ENCODE measurements at regions not wholly inside any gene's neighbourhood (a gene's known extent, or its start where the extent isn't known, plus 50 kb on each side); places are given as distances from the start of the nearest gene placed in this dataset.
"Not testable (repeated sequence)": the region's sequence is repeated elsewhere in the genome, so short reads cannot be mapped to it uniquely, and the experiment has no call there.

- H3K4me2 ChIP-seq (ENCODE audit: insufficient read depth, low read length) = no peak overlapping the region
- no peak for TF ChIP-seq CTCF (IDR thresholded peaks at IDR 0.05; ENCODE audit: borderline replicate concordance, extremely low read depth, low read length, poor library complexity, severe bottlenecking)
- TF ChIP-seq EZH2 (IDR thresholded peaks at IDR 0.05; ENCODE audit: borderline replicate concordance, low read depth, low read length, severe bottlenecking) = no peak
- no peak overlapping the region for H3K9ac ChIP-seq (ENCODE audit: low read depth, low read length)
- H3K27ac ChIP-seq (ENCODE audit: low read length) = no peak overlapping the region
- no peaks in the 10 kb centered on the region for H3K4me1 ChIP-seq (ENCODE audit: insufficient read depth, low read length)
- ATAC-seq (ENCODE audit: insufficient read depth, low read depth) = no peak
- H2AFZ ChIP-seq (ENCODE audit: low read depth, low read length) = no peak overlapping the region
- no peaks in the 10 kb centered on the region for H3K36me3 ChIP-seq (ENCODE audit: insufficient read depth, low read length)
- H4K20me1 ChIP-seq (ENCODE audit: insufficient read depth, low read length) = no peaks in the 10 kb centered on the region
- no peaks in the 10 kb centered on the region for H3K9me3 ChIP-seq (ENCODE audit: insufficient read depth, low read length, severe bottlenecking)
- DNase-seq = no peak
- no peak overlapping the region for H3K4me3 ChIP-seq (ENCODE audit: low read depth in 1 of 2, low read length in 2 of 2)
- no peaks in the 10 kb centered on the region for H3K79me2 ChIP-seq (ENCODE audit: insufficient read depth, low read length)
- no peaks in the 10 kb centered on the region for H3K27me3 ChIP-seq (ENCODE audit: insufficient read depth, low read length, poor library complexity)
Measured at GRCh38 chr1:73671530-73671929, 526.4 kb downstream of the LRRIQ3 start.

- not testable (repeated sequence) for H2AFZ ChIP-seq (ENCODE audit: low read depth, low read length); H3K27me3 ChIP-seq (ENCODE audit: insufficient read depth, low read length, poor library complexity); H3K4me3 ChIP-seq (ENCODE audit: low read depth in 1 of 2, low read length in 2 of 2); H3K9ac ChIP-seq (ENCODE audit: low read depth, low read length); H3K4me1 ChIP-seq (ENCODE audit: insufficient read depth, low read length); H3K4me2 ChIP-seq (ENCODE audit: insufficient read depth, low read length); H3K27ac ChIP-seq (ENCODE audit: low read length); H4K20me1 ChIP-seq (ENCODE audit: insufficient read depth, low read length); ATAC-seq (ENCODE audit: insufficient read depth, low read depth); H3K9me3 ChIP-seq (ENCODE audit: insufficient read depth, low read length, severe bottlenecking); DNase-seq; H3K36me3 ChIP-seq (ENCODE audit: insufficient read depth, low read length); H3K79me2 ChIP-seq (ENCODE audit: insufficient read depth, low read length)
Measured at GRCh38 chr1:73667959-73668358, 530.0 kb downstream of the LRRIQ3 start.

- Histone ChIP-seq H3K4me1 (ENCODE audit: insufficient read depth, low read length) (no peaks in the 10 kb centered on the region), H3K4me2 (ENCODE audit: insufficient read depth, low read length) (no peak overlapping the region), H3K4me3 (ENCODE audit: low read depth in 1 of 2, low read length in 2 of 2) (no peak overlapping the region), H3K9me3 (ENCODE audit: insufficient read depth, low read length, severe bottlenecking) (no peaks in the 10 kb centered on the region), H3K27me3 (ENCODE audit: insufficient read depth, low read length, poor library complexity) (no peaks in the 10 kb centered on the region), H3K79me2 (ENCODE audit: insufficient read depth, low read length) (no peaks in the 10 kb centered on the region), H3K36me3 (ENCODE audit: insufficient read depth, low read length) (no peaks in the 10 kb centered on the region), H3K9ac (ENCODE audit: low read depth, low read length) (no peak overlapping the region), H3K27ac (ENCODE audit: low read length) (no peak overlapping the region), H2AFZ (ENCODE audit: low read depth, low read length) (no peak overlapping the region), H4K20me1 (ENCODE audit: insufficient read depth, low read length) (no peaks in the 10 kb centered on the region)
- no peak for DNase-seq
- TF ChIP-seq EZH2 (IDR thresholded peaks at IDR 0.05; ENCODE audit: borderline replicate concordance, low read depth, low read length, severe bottlenecking) (no peak), CTCF (IDR thresholded peaks at IDR 0.05; ENCODE audit: borderline replicate concordance, extremely low read depth, low read length, poor library complexity, severe bottlenecking) (no peak)
- no peak for ATAC-seq (ENCODE audit: insufficient read depth, low read depth)
Measured at GRCh38 chr1:73662526-73662925, 535.5 kb downstream of the LRRIQ3 start.

GRCh38 chr1:73659136-73659535, 538.8 kb downstream of the LRRIQ3 start:
- H3K4me3 ChIP-seq (ENCODE audit: low read depth in 1 of 2, low read length in 2 of 2) = no peak overlapping the region
- no peak for TF ChIP-seq EZH2 (IDR thresholded peaks at IDR 0.05; ENCODE audit: borderline replicate concordance, low read depth, low read length, severe bottlenecking)
- no peaks in the 10 kb centered on the region for H4K20me1 ChIP-seq (ENCODE audit: insufficient read depth, low read length)
- H2AFZ ChIP-seq (ENCODE audit: low read depth, low read length) = no peak overlapping the region
- H3K9me3 ChIP-seq (ENCODE audit: insufficient read depth, low read length, severe bottlenecking) = no peaks in the 10 kb centered on the region
- no peaks in the 10 kb centered on the region for H3K4me1 ChIP-seq (ENCODE audit: insufficient read depth, low read length)
- no peak overlapping the region for H3K4me2 ChIP-seq (ENCODE audit: insufficient read depth, low read length)
- H3K36me3 ChIP-seq (ENCODE audit: insufficient read depth, low read length) = no peaks in the 10 kb centered on the region
- no peak overlapping the region for H3K9ac ChIP-seq (ENCODE audit: low read depth, low read length)
- H3K79me2 ChIP-seq (ENCODE audit: insufficient read depth, low read length) = no peaks in the 10 kb centered on the region
- no peak for ATAC-seq (ENCODE audit: insufficient read depth, low read depth)
- DNase-seq = no peak
- no peak overlapping the region for H3K27ac ChIP-seq (ENCODE audit: low read length)
- H3K27me3 ChIP-seq (ENCODE audit: insufficient read depth, low read length, poor library complexity) = no peaks in the 10 kb centered on the region
